ENCODE measurements at regions not wholly inside any gene's neighbourhood (a gene's known extent, or its start where the extent isn't known, plus 50 kb on each side); places are given as distances from the start of the nearest gene placed in this dataset.

- DNase-seq (ENCODE audit: low read depth), result no peak
Measured at GRCh38 chr5:74122979-74123590, 497.1 kb downstream of the ARHGEF28 start.

- no peak for DNase-seq (ENCODE audit: low read depth)
Measured at GRCh38 chr5:74122175-74122574, 496.2 kb downstream of the ARHGEF28 start.

- DNase-seq (ENCODE audit: low read depth), result no peak
Measured at GRCh38 chr5:74120585-74120984, 494.6 kb downstream of the ARHGEF28 start.

- DNase-seq (ENCODE audit: low read depth), result no peak
Measured at GRCh38 chr5:74118071-74118470, 492.1 kb downstream of the ARHGEF28 start.

GRCh38 chr5:74116984-74117383 is 491.0 kb downstream of the ARHGEF28 start:
- no peak for DNase-seq (ENCODE audit: low read depth)

- no peak for DNase-seq (ENCODE audit: low read depth)
Measured at GRCh38 chr5:74116266-74116665, 490.3 kb downstream of the ARHGEF28 start.

GRCh38 chr5:74113927-74114326 is 487.9 kb downstream of the ARHGEF28 start:
- DNase-seq (ENCODE audit: low read depth), result no peak

GRCh38 chr5:74113196-74113540 is 487.2 kb downstream of the ARHGEF28 start:
- DNase-seq (ENCODE audit: low read depth), result no peak

GRCh38 chr5:74112372-74113195 is 486.6 kb downstream of the ARHGEF28 start:
- DNase-seq (ENCODE audit: low read depth), result no peak

GRCh38 chr5:74111764-74112163 is 485.8 kb downstream of the ARHGEF28 start:
- no peak for DNase-seq (ENCODE audit: low read depth)

GRCh38 chr5:74109344-74109743 is 483.3 kb downstream of the ARHGEF28 start:
- no peak for DNase-seq (ENCODE audit: low read depth)

GRCh38 chr5:74107899-74108298 is 481.9 kb downstream of the ARHGEF28 start:
- no peak for DNase-seq (ENCODE audit: low read depth)

- DNase-seq (ENCODE audit: low read depth), result no peak
Measured at GRCh38 chr5:74105126-74105780, 479.3 kb downstream of the ARHGEF28 start.

GRCh38 chr5:74103131-74104023 is 477.4 kb downstream of the ARHGEF28 start:
- DNase-seq (ENCODE audit: low read depth), result no peak

- DNase-seq (ENCODE audit: low read depth), result no peak
Measured at GRCh38 chr5:74100268-74100665, 474.3 kb downstream of the ARHGEF28 start.

GRCh38 chr5:74099538-74100267 is 473.7 kb downstream of the ARHGEF28 start:
- no peak for DNase-seq (ENCODE audit: low read depth)

GRCh38 chr5:74098941-74099340 is 472.9 kb downstream of the ARHGEF28 start:
- DNase-seq (ENCODE audit: low read depth), result no peak

- no peak for DNase-seq (ENCODE audit: low read depth)
Measured at GRCh38 chr5:74098456-74098855, 472.5 kb downstream of the ARHGEF28 start.

GRCh38 chr5:74096325-74096724 is 470.3 kb downstream of the ARHGEF28 start:
- no peak for DNase-seq (ENCODE audit: low read depth)

- peak; percentile 80 for DNase-seq (ENCODE audit: low read depth)
Measured at GRCh38 chr5:74095871-74096270, 469.9 kb downstream of the ARHGEF28 start.

- no peak for DNase-seq (ENCODE audit: low read depth)
Measured at GRCh38 chr5:74094782-74095108, 468.7 kb downstream of the ARHGEF28 start.
